GM12878 (cell line): ENCODE measurements at regions not wholly inside any gene's neighbourhood (a gene's known extent, or its start where the extent isn't known, plus 50 kb on each side); places are given as distances from the start of the nearest gene placed in this dataset.

Experiments used
- ATAC-seq: fragments of 200-7000 bp; cut with Tn5 transposase; 3 replicates; pipeline ENCODE4 v1.9.1; 2020; ENCODE audit warnings: mild to moderate bottlenecking, moderate library complexity
- BruUV-seq: library from RNA; stranded (reverse); fragments of 400-500 nt; replicated peaks from 2 replicates; lab custom pipeline; 2021; lab: Mats Ljungman, UMichigan
- CTCF ChIA-PET: fragments of 300-600 bp; sonication (Branson Sonifier 250); formaldehyde crosslinking; extraction: SDS; loops from one replicate; lab custom pipeline; 2021; ENCODE audit warnings: inconsistent platforms; lab: Yijun Ruan, JAX
- POLR2A ChIA-PET: fragments of 350-600 bp; formaldehyde crosslinking; extraction: SDS; loops from one replicate; lab custom pipeline; 2021; ENCODE audit warnings: inconsistent platforms; lab: Charles Lee
- RAD21 ChIA-PET: fragments of 300-600 bp; sonication (Branson Sonifier 250); formaldehyde crosslinking; loops from one replicate; lab custom pipeline; 2023; ENCODE audit warnings: antibody characterized with exemption; ENCODE audit not compliant: unreplicated experiment; lab: Charles Lee
- SMC1A ChIA-PET: fragments of 300-600 bp; sonication (Branson Sonifier 250); formaldehyde crosslinking; loops from one replicate; lab custom pipeline; 2023; ENCODE audit not compliant: unreplicated experiment, uncharacterized antibody; lab: Charles Lee
- DNase-seq: peaks from one replicate; pipeline ENCODE4 v3.0.0-alpha.2; 2011; ENCODE audit warnings: low read depth, low spot score
- FAIRE-seq: peaks from 3 replicates; lab custom pipeline; 2011; peaks lifted over from hg19 to GRCh38; lab: Jason Lieb, UNC
- H2AFZ ChIP-seq: 2 replicates; pipeline ENCODE4 v1.6.0; 2011; ENCODE audit warnings: low read depth, low read length, control low read depth; ENCODE audit not compliant: control insufficient read depth
- H3K27ac ChIP-seq: 2 replicates; pipeline ENCODE4 v1.5.1; 2011; ENCODE audit warnings: control low read depth; ENCODE audit not compliant: control insufficient read depth, insufficient read depth
- H3K27me3 ChIP-seq, 2 experiments: replicated peaks in 1 of 2; 2 replicates each; pipeline versions ENCODE4 v1.6.0 to v1.6.1; 2011; ENCODE audit warnings: low read length in 1 of 2; ENCODE audit not compliant: control insufficient read depth in 2 of 2, insufficient read depth in 2 of 2
- H3K36me3 ChIP-seq, 2 experiments: 2 replicates each; pipeline ENCODE4 v1.5.1; 2011; ENCODE audit warnings: low read length in 1 of 2; ENCODE audit not compliant: control insufficient read depth in 2 of 2, insufficient read depth in 2 of 2
- H3K4me1 ChIP-seq: 2 replicates; pipeline ENCODE4 v1.6.1; 2011; ENCODE audit warnings: mild to moderate bottlenecking, low read length, moderate library complexity, mixed read lengths; ENCODE audit not compliant: control insufficient read depth, insufficient read depth
- H3K4me2 ChIP-seq: 2 replicates; pipeline ENCODE4 v1.6.0; 2011; ENCODE audit warnings: control low read depth; ENCODE audit not compliant: control insufficient read depth, insufficient read depth
- H3K4me3 ChIP-seq: fragments of 200-600 bp; sonication (generic); 2 replicates; pipeline ENCODE4 v1.5.1; 2016
- H3K79me2 ChIP-seq: 2 replicates; pipeline ENCODE4 v1.6.0; 2011; ENCODE audit warnings: low read length; ENCODE audit not compliant: control insufficient read depth, insufficient read depth
- H3K9ac ChIP-seq: 2 replicates; pipeline ENCODE4 v1.8.0; 2011; ENCODE audit warnings: low read length, control low read depth, mixed read lengths; ENCODE audit not compliant: control insufficient read depth, insufficient read depth
- H3K9me3 ChIP-seq: replicated peaks from 3 replicates; pipeline ENCODE4 v1.5.1; 2011; ENCODE audit warnings: mild to moderate bottlenecking, low read length; ENCODE audit not compliant: control insufficient read depth, insufficient read depth
- H4K20me1 ChIP-seq: 2 replicates; pipeline ENCODE4 v1.6.0; 2011; ENCODE audit not compliant: control insufficient read depth, insufficient read depth
- BCL11A ChIP-seq: IDR thresholded peaks from 2 replicates; pipeline ENCODE4 v1.6.1; 2011; ENCODE audit warnings: low read depth, low read length
- CREB1 ChIP-seq: IDR thresholded peaks from 2 replicates; pipeline ENCODE4 v1.6.1; 2012; ENCODE audit warnings: low read depth, mild to moderate bottlenecking, inconsistent platforms
- CREM ChIP-seq: IDR thresholded peaks from 2 replicates; pipeline ENCODE4 v1.6.1; 2014; ENCODE audit warnings: antibody characterized with exemption, low read depth
- IKZF1 ChIP-seq: fragments of 450-650 bp; conservative IDR thresholded peaks from 2 replicates; pipeline ENCODE4 v1.6.1; 2017; ENCODE audit warnings: antibody characterized with exemption, mild to moderate bottlenecking
- IKZF2 ChIP-seq, 2 experiments: fragments of 450-650 bp; IDR thresholded peaks; 2 replicates each; pipeline ENCODE4 v1.6.1; 2017; ENCODE audit warnings: mild to moderate bottlenecking in 2 of 2, moderate library complexity in 2 of 2
- NFIC ChIP-seq: IDR thresholded peaks from 2 replicates; pipeline ENCODE4 v1.6.1; 2012; ENCODE audit warnings: low read depth, mild to moderate bottlenecking, inconsistent platforms, low read length, moderate library complexity
- POLR2A ChIP-seq: IDR thresholded peaks from 2 replicates; pipeline ENCODE4 v1.6.1; 2011; ENCODE audit warnings: low read depth, mild to moderate bottlenecking, low read length
- RAD21 ChIP-seq: IDR thresholded peaks from 2 replicates; pipeline ENCODE4 v1.6.1; 2011; ENCODE audit warnings: mild to moderate bottlenecking, low read depth, low read length, moderate library complexity; ENCODE audit not compliant: insufficient read depth
- RFX5 ChIP-seq: IDR thresholded peaks from 2 replicates; pipeline ENCODE4 v1.6.1; 2011; ENCODE audit warnings: low read depth, low read length, improper control_type of control experiment
- SIX5 ChIP-seq: IDR thresholded peaks from 2 replicates; pipeline ENCODE4 v1.6.1; 2011; ENCODE audit warnings: mild to moderate bottlenecking, low read depth, low read length, moderate library complexity; ENCODE audit not compliant: severe bottlenecking
- SMC3 ChIP-seq: IDR thresholded peaks from 2 replicates; pipeline ENCODE4 v1.6.1; 2011; ENCODE audit warnings: low read length, improper control_type of control experiment, borderline replicate concordance
- YY1 ChIP-seq: IDR thresholded peaks from 2 replicates; pipeline ENCODE4 v1.6.1; 2011; ENCODE audit warnings: low read depth, mild to moderate bottlenecking, low read length
- ZNF592 ChIP-seq: fragments of 450-650 bp; IDR thresholded peaks from 2 replicates; pipeline ENCODE4 v1.6.1; 2017; ENCODE audit warnings: mild to moderate bottlenecking, moderate library complexity
- WGBS: methylation state at CpG from one replicate; pipeline ENCODE4 v1.1.6; 2016; ENCODE audit warnings: low lambda C conversion rate; ENCODE audit not compliant: insufficient replicate concordance, insufficient coverage; ENCODE audit errors: missing lambda C conversion rate; 5-methylcytosine and 5-hydroxymethylcytosine counted together
- in situ Hi-C: fragments of 300-500 bp; cut with MboI; formaldehyde crosslinking; loops from 9 replicates; pipeline ENCODE4 v1.14.3; 2018; ENCODE audit warnings: mixed read lengths
- intact Hi-C: fragments of 100-400 bp; cut with micrococcal nuclease; formaldehyde crosslinking; loops from one replicate; pipeline ENCODE4 v1.14.2; 2022; ENCODE audit not compliant: unreplicated experiment
- TF ChIP-seq, protein P1 (sequence below), 3 experiments: IDR thresholded peaks in 2 of 3; conservative IDR thresholded peaks in 1 of 3; 2 replicates each; pipeline ENCODE4 v1.5.1; 2011; ENCODE audit warnings: low read depth in 3 of 3, low read length in 3 of 3, mild to moderate bottlenecking in 3 of 3, control low read depth in 2 of 3, moderate library complexity in 2 of 3, inconsistent platforms in 1 of 3, mixed read lengths in 1 of 3; ENCODE audit not compliant: control insufficient read depth in 2 of 3, insufficient read depth in 1 of 3; ENCODE audit errors: extremely low read depth in 1 of 3

DNA sequence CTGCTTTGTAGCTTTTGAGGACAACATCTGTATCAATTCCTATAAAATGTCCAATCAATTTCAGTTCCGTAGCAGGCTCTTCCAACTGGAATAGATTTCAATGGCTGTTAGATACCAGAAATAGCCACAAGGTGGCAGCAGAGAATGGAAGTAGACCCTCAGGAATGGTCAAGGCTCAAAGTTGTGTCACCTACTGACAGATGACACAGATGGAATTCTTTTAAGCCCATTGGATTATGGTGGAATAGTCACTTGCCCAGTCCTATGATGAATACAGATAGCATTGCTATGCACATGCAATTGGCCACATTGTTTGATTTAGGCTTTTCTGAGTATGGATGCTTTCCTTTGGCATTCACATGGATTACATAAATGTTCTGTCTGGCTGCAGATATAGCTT, 130.4 kb upstream of the RADX start:
- 6% methylated on average over 1 of the region's 1 CpG for WGBS
- Histone ChIP-seq H3K4me1 (no peaks in the 10 kb centered on the region), H3K27me3 (no peaks in the 10 kb centered on the region), H3K4me2 (no peak overlapping the region), H3K79me2 (no peaks in the 10 kb centered on the region), H2AFZ (no peak overlapping the region), H3K27ac (no peak overlapping the region), H3K36me3 (no peaks in the 10 kb centered on the region), H3K9me3 (no peaks in the 10 kb centered on the region; the same call in 2 of the 3 replicates), H3K4me3 (no peak overlapping the region), H4K20me1 (no peaks in the 10 kb centered on the region), H3K9ac (no peak overlapping the region)
- SMC1A ChIA-PET = interaction anchor here (0.6 to 4.4 kb wide), 12 partner anchors 15 to 525 kb away, joined by 3 to 25 read pairs (median 4); no protein-coding TSS in a partner anchor
- RAD21 ChIA-PET = interaction anchor here (0.6 to 3.7 kb wide), 3 partner anchors 134 to 140 kb away, joined by 3 to 17 read pairs (median 3); no protein-coding TSS in a partner anchor
- POLR2A ChIA-PET = no interaction called here
- FAIRE-seq = peak; percentile 13
- DNase-seq = peak; percentile 15
- CTCF ChIA-PET = interaction anchor here (0.7 to 3.3 kb wide), 19 partner anchors 9 to 393 kb away, joined by 3 to 53 read pairs (median 4); partner anchors contain the start of gene RADX
- TF ChIP-seq NFIC (no peak), CREB1 (peak; percentile 76; the same call in 1 of the 2 replicates), POLR2A (no peak), CREM (0 out of 2 replicates have a peak, but pooled peaks have one; percentile 13), ZNF592 (no peak), RFX5 (peak; percentile 92), YY1 (peak; percentile 74; the same call in 1 of the 2 replicates), IKZF1 (peak; percentile 23; the same call in 1 of the 2 replicates), BCL11A (no peak), SIX5 (no peak), IKZF2 (IDR thresholded peaks at IDR 0.05) (0 out of 4 replicates have a peak, but pooled peaks of 1 of the 2 experiments have one; percentile 19), RAD21 (peak; percentile 84), SMC3 (peak; percentile 82)
- TF ChIP-seq, protein P1, sequence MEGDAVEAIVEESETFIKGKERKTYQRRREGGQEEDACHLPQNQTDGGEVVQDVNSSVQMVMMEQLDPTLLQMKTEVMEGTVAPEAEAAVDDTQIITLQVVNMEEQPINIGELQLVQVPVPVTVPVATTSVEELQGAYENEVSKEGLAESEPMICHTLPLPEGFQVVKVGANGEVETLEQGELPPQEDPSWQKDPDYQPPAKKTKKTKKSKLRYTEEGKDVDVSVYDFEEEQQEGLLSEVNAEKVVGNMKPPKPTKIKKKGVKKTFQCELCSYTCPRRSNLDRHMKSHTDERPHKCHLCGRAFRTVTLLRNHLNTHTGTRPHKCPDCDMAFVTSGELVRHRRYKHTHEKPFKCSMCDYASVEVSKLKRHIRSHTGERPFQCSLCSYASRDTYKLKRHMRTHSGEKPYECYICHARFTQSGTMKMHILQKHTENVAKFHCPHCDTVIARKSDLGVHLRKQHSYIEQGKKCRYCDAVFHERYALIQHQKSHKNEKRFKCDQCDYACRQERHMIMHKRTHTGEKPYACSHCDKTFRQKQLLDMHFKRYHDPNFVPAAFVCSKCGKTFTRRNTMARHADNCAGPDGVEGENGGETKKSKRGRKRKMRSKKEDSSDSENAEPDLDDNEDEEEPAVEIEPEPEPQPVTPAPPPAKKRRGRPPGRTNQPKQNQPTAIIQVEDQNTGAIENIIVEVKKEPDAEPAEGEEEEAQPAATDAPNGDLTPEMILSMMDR (IDR thresholded peaks at IDR 0.05 in 2 of 3, conservative IDR thresholded peaks at IDR 0.05 in 1 of 3; ENCODE audit: control insufficient read depth in 2 of 3, extremely low read depth in 1 of 3, insufficient read depth in 1 of 3, low read depth in 3 of 3, low read length in 3 of 3) = peak; percentile 65 to 79 (median 68)
- in situ Hi-C loops (loop anchor here (10.0 to 25.0 kb wide), 2 partner anchors 323 to 1406 kb away; partner anchors contain the start of gene TBC1D8B), intact Hi-C loops (loop anchor here (1.0 to 10.0 kb wide), 4 partner anchors 271 to 1411 kb away; no protein-coding TSS in a partner anchor)
- BruUV-seq = no TSS peak
- ATAC-seq = peak; percentile 37
